LNCaP clone FGC (cell line): ENCODE measurements at regions not wholly inside any gene's neighbourhood (a gene's known extent, or its start where the extent isn't known, plus 50 kb on each side); places are given as distances from the start of the nearest gene placed in this dataset.
A peak's percentile ranks its signal among the peaks of the same experiment; 100 is the strongest.
"Not testable (repeated sequence)": the region's sequence is repeated elsewhere in the genome, so short reads cannot be mapped to it uniquely, and the experiment has no call there.

Experiments used
- DNase-seq: peaks from one replicate; pipeline ENCODE4 v3.0.0-alpha.2; 2011; ENCODE audit warnings: low read depth
- H3K4me3 ChIP-seq: 2 replicates; pipeline ENCODE4 v1.5.1; 2011; ENCODE audit warnings: mild to moderate bottlenecking, low read depth, low read length, control low read depth
- CTCF ChIP-seq: IDR thresholded peaks from 2 replicates; pipeline ENCODE4 v1.5.1; 2012; ENCODE audit warnings: mild to moderate bottlenecking; ENCODE audit not compliant: control insufficient read depth, insufficient read depth; ENCODE audit errors: extremely low read depth

GRCh38 chr1:224559981-224560728, 56.0 kb upstream of the CNIH3 start:
- TF ChIP-seq CTCF, result no peak
- DNase-seq, result no peak
- no peak overlapping the region for H3K4me3 ChIP-seq

- DNase-seq, H3K4me3 ChIP-seq: not testable (repeated sequence)
Measured at GRCh38 chr1:224562881-224563280, 53.2 kb upstream of the CNIH3 start.

- H3K4me3 ChIP-seq, result no peak overlapping the region
- no peak for DNase-seq
- no peak for TF ChIP-seq CTCF
Measured at GRCh38 chr1:224563666-224564065, 52.5 kb upstream of the CNIH3 start.

- H3K4me3 ChIP-seq, result no peak overlapping the region
Measured at GRCh38 chr1:224564454-224565084, 51.5 kb upstream of the CNIH3 start.

GRCh38 chr1:224565186-224565585, 50.9 kb upstream of the CNIH3 start:
- no peak for TF ChIP-seq CTCF
- DNase-seq, result no peak
- no peak overlapping the region for H3K4me3 ChIP-seq

More at GRCh38 chr1:224564454-224565084, 51.5 kb upstream of the CNIH3 start:
- no peak for DNase-seq
- TF ChIP-seq CTCF, result no peak

- TF ChIP-seq CTCF, result no peak
- peak; percentile 45 for DNase-seq
- no peak overlapping the region for H3K4me3 ChIP-seq
Measured at GRCh38 chr1:224565611-224566406, 50.3 kb upstream of the CNIH3 start.
